Kidney (tissue), 13 donors: ENCODE measurements at regions not wholly inside any gene's neighbourhood (a gene's known extent, or its start where the extent isn't known, plus 50 kb on each side); places are given as distances from the start of the nearest gene placed in this dataset.

Source experiments
- DNase-seq, 5 donors: peaks; one replicate each; pipeline ENCODE4 v3.0.0-alpha.2; 2013 to 2020
- FAIRE-seq: peaks from 2 replicates; lab custom pipeline; 2012; peaks lifted over from hg19 to GRCh38; lab: Jason Lieb, UNC
- H3K27ac ChIP-seq, 2 donors: one replicate each; pipeline ENCODE4 v1.7.0; 2013; ENCODE audit warnings: low read depth in 2 of 2, low read length in 2 of 2, inconsistent platforms in 1 of 2
- H3K27me3 ChIP-seq: one replicate; pipeline ENCODE4 v1.7.1; 2013; ENCODE audit warnings: low read length, inconsistent platforms; ENCODE audit not compliant: control insufficient read depth, insufficient read depth
- H3K36me3 ChIP-seq, 3 donors: one replicate each; pipeline versions ENCODE4 v1.7.0 to v1.7.1; 2013; ENCODE audit warnings: low read length in 3 of 3, control low read depth in 1 of 3, inconsistent platforms in 1 of 3; ENCODE audit not compliant: insufficient read depth in 3 of 3, control insufficient read depth in 2 of 3
- H3K4me1 ChIP-seq, 3 donors: one replicate each; pipeline versions ENCODE4 v1.7.0 to v1.7.1; 2013; ENCODE audit warnings: low read length in 3 of 3, inconsistent platforms in 1 of 3, low read depth in 1 of 3; ENCODE audit not compliant: control insufficient read depth in 2 of 3, insufficient read depth in 2 of 3
- H3K4me3 ChIP-seq, 3 donors: one replicate each; pipeline versions ENCODE4 v1.7.0 to v1.8.1; 2013; ENCODE audit warnings: low read length in 3 of 3, control low read depth in 1 of 3, inconsistent platforms in 1 of 3
- H3K9ac ChIP-seq, 3 donors: one replicate each; pipeline versions ENCODE4 v1.7.0 to v1.7.1; 2013; ENCODE audit warnings: low read length in 3 of 3, control low read depth in 1 of 3, inconsistent platforms in 1 of 3
- H3K9me3 ChIP-seq, 3 donors: one replicate each; pipeline versions ENCODE4 v1.7.0 to v1.7.1; 2013; ENCODE audit warnings: low read length in 3 of 3, control low read depth in 1 of 3, inconsistent platforms in 1 of 3; ENCODE audit not compliant: control insufficient read depth in 2 of 3, insufficient read depth in 1 of 3
- CTCF ChIP-seq: IDR thresholded peaks from 3 replicates; pipeline ENCODE4 v1.5.1; 2012; ENCODE audit warnings: mild to moderate bottlenecking, moderate library complexity, borderline replicate concordance; ENCODE audit not compliant: insufficient read depth; ENCODE audit errors: extremely low read depth
- intact Hi-C: fragments of 100-400 bp; cut with DNase I; formaldehyde crosslinking; loops from one replicate; pipeline ENCODE4 v1.11.1; 2022
- donor health status: control.
- donor health status: control.
- donor health status: control.
- donor health status: control.
- donor health status: control.
- donor health status: DM: yes; HTN: yes; CAD: no.
- donor health status: Normal renal cell carcinoma (clear cell type).

GRCh38 chr4:17230727-17231126, 281.2 kb downstream of the QDPR start:
- Histone ChIP-seq H3K36me3 (no peaks in the 10 kb centered on the region), H3K27ac (no peak overlapping the region), H3K9ac (no peak overlapping the region), H3K4me3 (no peak overlapping the region), H3K9me3 (no peaks in the 10 kb centered on the region), H3K4me1 (peaks cover 0 to 7% (median 0%) of the 10 kb centered on the region in 3 donors), H3K27me3 (no peaks in the 10 kb centered on the region)
- no peak for TF ChIP-seq CTCF
- peak in 1 of 5 donors; percentile 13 for DNase-seq
- intact Hi-C loops = no loop called here
- FAIRE-seq = no peak

GRCh38 chr4:17220816-17221215, 291.1 kb downstream of the QDPR start:
- Histone ChIP-seq H3K9me3 (peaks cover 0 to 3% (median 0%) of the 10 kb centered on the region in 3 donors), H3K9ac (no peak overlapping the region), H3K4me3 (no peak overlapping the region), H3K27me3 (no peaks in the 10 kb centered on the region), H3K27ac (no peak overlapping the region), H3K4me1 (peaks cover 0 to 5% (median 0%) of the 10 kb centered on the region in 3 donors), H3K36me3 (no peaks in the 10 kb centered on the region)
- no peak for FAIRE-seq
- TF ChIP-seq CTCF = no peak
- peak in 3 of 5 donors; percentile 15 to 44 (median 22) for DNase-seq
- intact Hi-C loops = no loop called here

- Histone ChIP-seq H3K27me3 (no peaks in the 10 kb centered on the region), H3K9ac (no peak overlapping the region), H3K36me3 (no peaks in the 10 kb centered on the region), H3K4me3 (no peak overlapping the region), H3K27ac (no peak overlapping the region), H3K9me3 (peaks cover 0 to 3% (median 0%) of the 10 kb centered on the region in 3 donors), H3K4me1 (peaks cover 0 to 5% (median 0%) of the 10 kb centered on the region in 3 donors)
- DNase-seq = peak in 1 of 5 donors; percentile 33
- no peak for FAIRE-seq
- intact Hi-C loops = no loop called here
- TF ChIP-seq CTCF = no peak
Measured at GRCh38 chr4:17218786-17219185, 293.1 kb downstream of the QDPR start.
